ENCODE measurements at regions not wholly inside any gene's neighbourhood (a gene's known extent, or its start where the extent isn't known, plus 50 kb on each side); places are given as distances from the start of the nearest gene placed in this dataset.
"Not testable (repeated sequence)": the region's sequence is repeated elsewhere in the genome, so short reads cannot be mapped to it uniquely, and the experiment has no call there.

DNA sequence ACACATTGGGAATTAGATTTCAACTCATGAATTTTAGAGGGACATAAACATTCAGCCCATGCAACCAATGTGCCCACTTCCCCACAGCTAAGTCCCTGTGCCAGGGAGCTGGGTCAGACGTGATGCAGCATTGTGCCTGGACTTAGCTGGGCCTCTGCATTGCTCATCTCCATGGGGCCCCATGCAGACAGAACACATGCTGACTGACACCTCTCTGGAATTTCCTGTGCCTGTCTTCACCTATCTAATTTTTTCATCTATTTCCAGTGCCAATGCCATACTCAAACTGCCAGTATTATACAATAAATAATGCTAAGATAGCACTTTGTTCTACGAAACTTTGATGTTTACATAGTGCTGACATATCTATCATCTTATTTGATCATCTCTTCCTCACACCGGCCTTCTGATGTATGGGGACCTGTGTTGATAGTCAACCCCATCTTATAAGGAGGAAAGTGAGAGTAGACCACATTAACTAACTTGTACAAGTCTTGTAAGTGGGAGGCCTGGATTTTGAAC, 92.2 kb downstream of the CDC42EP3 start:
- DNase-seq, result no peak
- Mint-ChIP-seq H3K27me3 (ENCODE audit: insufficient read depth) (no peaks in the 10 kb centered on the region; the same call in 1 of the 2 replicates), H3K4me1 (ENCODE audit: low read depth) (peaks cover 46% of the 10 kb centered on the region), H3K27ac (no peak overlapping the region), H3K9me3 (peaks cover 8% of the 10 kb centered on the region), H3K4me3 (no peak overlapping the region), H3K36me3 (ENCODE audit: low read depth) (peaks cover 22% of the 10 kb centered on the region)
- no peak for TF ChIP-seq CTCF (IDR thresholded peaks at IDR 0.05)

- H3K27ac Mint-ChIP-seq; H3K27me3 Mint-ChIP-seq (ENCODE audit: insufficient read depth): not testable (repeated sequence)
- H3K4me1 Mint-ChIP-seq (ENCODE audit: low read depth), result peaks cover 48% of the 10 kb centered on the region
Observed at GRCh38 chr2:37579949-37580348, 91.5 kb downstream of the CDC42EP3 start.

GRCh38 chr2:37581433-37581832, 90.0 kb downstream of the CDC42EP3 start:
- H3K9me3 Mint-ChIP-seq, result peaks cover 5% of the 10 kb centered on the region; the same call in 1 of the 2 replicates
- no peak for DNase-seq
- H3K27me3 Mint-ChIP-seq (ENCODE audit: insufficient read depth), result no peaks in the 10 kb centered on the region
- H3K36me3 Mint-ChIP-seq (ENCODE audit: low read depth), result peaks cover 17% of the 10 kb centered on the region
- peaks cover 63% of the 10 kb centered on the region for H3K4me1 Mint-ChIP-seq (ENCODE audit: low read depth)
- no peak overlapping the region for H3K27ac Mint-ChIP-seq
- no peak overlapping the region for H3K4me3 Mint-ChIP-seq
- no peak for TF ChIP-seq CTCF (IDR thresholded peaks at IDR 0.05)

More at GRCh38 chr2:37579949-37580348, 91.5 kb downstream of the CDC42EP3 start:
- not testable (repeated sequence) for H3K4me3 Mint-ChIP-seq, DNase-seq, H3K9me3 Mint-ChIP-seq
- H3K36me3 Mint-ChIP-seq (ENCODE audit: low read depth), result peaks cover 21% of the 10 kb centered on the region

DNA sequence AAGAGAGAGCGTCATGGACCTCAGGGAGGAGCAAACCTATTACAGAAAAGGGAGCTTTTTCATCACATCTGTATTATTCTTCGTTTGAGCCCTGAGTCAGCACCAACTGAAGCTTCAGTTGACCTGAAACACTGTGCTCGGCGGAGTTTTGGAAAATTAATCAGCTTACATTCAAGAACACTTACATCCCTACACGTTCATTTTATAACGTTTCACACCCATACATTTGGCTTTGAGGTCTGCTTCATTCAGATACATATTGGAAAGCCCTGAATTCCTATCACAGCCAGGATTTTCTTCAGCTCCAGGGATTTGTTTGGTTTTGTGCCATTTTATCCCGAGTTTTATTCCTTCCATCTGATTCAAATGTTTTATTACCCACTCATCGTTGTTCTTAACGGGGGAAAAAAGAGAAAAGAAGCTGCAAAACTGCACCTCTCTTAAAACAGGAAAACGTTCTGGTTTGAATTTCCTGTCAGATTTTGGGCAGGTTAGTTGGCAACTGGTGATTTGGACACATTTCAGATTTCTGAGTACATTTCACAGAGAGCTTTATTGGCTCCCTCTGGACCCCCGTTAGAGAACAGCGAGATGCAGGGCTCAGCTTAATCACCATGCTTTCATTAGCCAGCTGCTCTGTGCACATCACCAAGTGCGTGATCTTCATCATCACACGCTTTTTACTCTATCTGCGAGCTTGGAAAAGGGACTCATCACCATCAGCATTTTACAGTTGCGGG, 88.8 kb downstream of the CDC42EP3 start:
- Mint-ChIP-seq H3K4me1 (ENCODE audit: low read depth) (peaks cover 67% of the 10 kb centered on the region), H3K27me3 (ENCODE audit: insufficient read depth) (no peaks in the 10 kb centered on the region), H3K36me3 (ENCODE audit: low read depth) (peaks cover 16% of the 10 kb centered on the region), H3K4me3 (peak overlapping the region; percentile 44), H3K9me3 (peaks cover 4% of the 10 kb centered on the region; the same call in 1 of the 2 replicates), H3K27ac (peak overlapping the region; percentile 39; the same call in 1 of the 2 replicates)
- no peak for DNase-seq
- no peak for TF ChIP-seq CTCF (IDR thresholded peaks at IDR 0.05)

GRCh38 chr2:37583402-37583801, 88.0 kb downstream of the CDC42EP3 start:
- DNase-seq, result no peak
- Mint-ChIP-seq H3K27ac (peak overlapping the region; percentile 39), H3K4me3 (peak overlapping the region; percentile 44; the same call in 1 of the 2 replicates), H3K4me1 (ENCODE audit: low read depth) (peaks cover 74% of the 10 kb centered on the region), H3K9me3 (peaks cover 4% of the 10 kb centered on the region; the same call in 1 of the 2 replicates), H3K36me3 (ENCODE audit: low read depth) (peaks cover 16% of the 10 kb centered on the region), H3K27me3 (ENCODE audit: insufficient read depth) (no peaks in the 10 kb centered on the region)
- TF ChIP-seq CTCF (IDR thresholded peaks at IDR 0.05), result no peak

DNA sequence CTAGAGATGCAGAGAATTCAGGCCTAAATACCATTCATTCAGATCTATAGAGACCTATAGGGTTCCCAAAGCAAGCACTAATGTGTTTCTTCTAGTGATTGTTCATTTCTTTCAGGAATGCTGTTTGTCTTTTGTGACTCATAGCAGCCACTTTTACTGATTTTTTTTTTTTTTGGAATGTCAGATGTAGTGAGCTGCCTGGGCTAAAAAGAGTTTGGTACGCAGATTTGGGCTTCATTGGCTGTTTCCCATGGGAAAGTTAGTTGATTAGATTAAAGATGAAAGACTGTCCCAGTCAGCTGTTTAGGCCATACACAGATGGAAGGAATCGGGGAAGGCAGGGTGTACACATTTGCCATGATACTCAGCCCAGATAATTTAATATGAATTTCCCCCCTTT, 87.6 kb downstream of the CDC42EP3 start:
- H3K4me1 Mint-ChIP-seq (ENCODE audit: low read depth), result peaks cover 79% of the 10 kb centered on the region
- DNase-seq, result peak; percentile 32

More for the DNA sequence above, 87.6 kb downstream of the CDC42EP3 start:
- Mint-ChIP-seq H3K27ac (peak overlapping the region; percentile 75), H3K36me3 (ENCODE audit: low read depth) (peaks cover 16% of the 10 kb centered on the region), H3K27me3 (ENCODE audit: insufficient read depth) (no peaks in the 10 kb centered on the region), H3K9me3 (peaks cover 4% of the 10 kb centered on the region; the same call in 1 of the 2 replicates), H3K4me3 (peak overlapping the region; percentile 74)
- TF ChIP-seq CTCF (IDR thresholded peaks at IDR 0.05), result no peak
